GF-D8 (cell line): ENCODE measurements at regions not wholly inside any gene's neighbourhood (a gene's known extent, or its start where the extent isn't known, plus 50 kb on each side); places are given as distances from the start of the nearest gene placed in this dataset.
"Not testable (repeated sequence)": the region's sequence is repeated elsewhere in the genome, so short reads cannot be mapped to it uniquely, and the experiment has no call there.

Experiments
- DNase-seq: peaks from one replicate; lab custom pipeline; 2025; lab: John Stamatoyannopoulos, UW

DNA sequence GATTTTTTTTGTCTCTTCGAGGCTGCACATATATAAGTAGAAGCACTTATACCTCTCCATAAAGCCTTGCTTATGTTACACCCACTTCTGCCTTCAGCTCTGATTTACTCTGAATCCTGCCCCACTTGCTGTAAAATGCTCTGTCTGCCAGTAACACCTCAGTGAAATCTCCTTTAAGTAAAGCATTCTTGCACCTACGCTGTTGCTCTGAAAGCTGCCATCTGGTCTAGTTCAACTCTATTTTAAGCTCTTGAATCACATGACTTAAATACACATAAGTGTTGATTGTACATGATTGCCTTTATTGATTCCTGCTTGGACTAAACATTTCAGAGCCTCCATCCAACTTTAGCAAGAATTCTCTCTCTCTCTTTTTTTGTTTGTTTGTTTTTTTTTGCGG is 609.0 kb upstream of the CELF4 start:
- no peak for DNase-seq

GRCh38 chr18:38174173-38174572 is 608.6 kb upstream of the CELF4 start:
- DNase-seq = no peak

- DNase-seq = no peak
Observed at GRCh38 chr18:38170845-38171244, 605.2 kb upstream of the CELF4 start.

DNA sequence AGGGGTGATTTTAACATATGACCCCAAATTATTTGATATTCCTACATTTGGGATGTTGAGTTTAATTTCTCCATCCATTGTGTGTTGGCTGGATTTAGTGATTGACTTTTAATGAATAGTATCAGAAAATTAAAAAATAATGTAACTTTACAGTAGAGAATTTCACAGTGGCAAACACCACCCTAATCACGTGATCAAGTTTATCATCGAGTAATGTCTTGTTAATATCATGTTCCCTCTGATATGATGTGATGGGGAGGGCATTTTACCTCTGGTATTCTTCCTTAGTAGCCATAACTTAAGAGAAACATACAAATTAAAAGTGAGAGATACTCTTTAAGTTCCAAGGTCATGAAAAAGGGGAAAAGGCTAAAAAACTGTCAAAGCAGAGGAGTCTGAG is 602.0 kb upstream of the CELF4 start:
- no peak for DNase-seq

DNA sequence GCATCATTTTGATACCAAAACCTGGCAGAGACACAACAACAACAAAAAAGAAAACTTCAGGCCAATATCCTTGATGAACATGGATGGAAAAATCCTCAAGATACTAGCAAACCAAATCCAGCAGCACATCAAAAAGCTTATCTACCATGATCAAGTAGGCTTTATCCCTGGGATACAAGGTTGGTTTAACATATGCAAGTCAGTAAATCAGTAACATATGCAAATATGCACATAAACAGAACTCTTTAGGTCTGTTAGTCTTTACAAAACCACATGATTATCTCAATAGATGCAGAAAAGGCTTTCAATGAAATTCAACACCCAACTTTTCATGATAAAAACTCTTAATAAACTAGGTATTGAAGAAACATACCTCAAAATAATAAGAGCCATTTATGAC is 587.5 kb upstream of the CELF4 start:
- not testable (repeated sequence) for DNase-seq

DNA sequence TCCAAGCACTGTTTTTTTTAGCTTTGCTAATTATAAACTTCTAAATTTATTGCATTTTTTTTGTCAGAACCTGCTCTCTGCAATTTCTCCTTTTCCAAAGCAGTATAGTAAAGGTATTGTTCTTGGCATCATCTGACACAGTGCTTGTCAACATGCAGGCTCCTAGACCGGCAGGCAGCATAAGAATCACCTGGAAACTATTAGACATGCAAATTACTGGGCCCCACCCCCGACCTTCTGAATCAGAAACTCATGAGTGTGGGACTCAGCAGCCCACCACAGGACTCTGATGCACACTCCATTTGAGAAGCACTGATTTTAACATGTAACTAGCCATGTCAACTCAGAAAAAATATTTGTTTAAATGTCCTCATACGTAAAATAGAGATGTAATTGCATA is 551.1 kb upstream of the CELF4 start:
- no peak for DNase-seq

DNA sequence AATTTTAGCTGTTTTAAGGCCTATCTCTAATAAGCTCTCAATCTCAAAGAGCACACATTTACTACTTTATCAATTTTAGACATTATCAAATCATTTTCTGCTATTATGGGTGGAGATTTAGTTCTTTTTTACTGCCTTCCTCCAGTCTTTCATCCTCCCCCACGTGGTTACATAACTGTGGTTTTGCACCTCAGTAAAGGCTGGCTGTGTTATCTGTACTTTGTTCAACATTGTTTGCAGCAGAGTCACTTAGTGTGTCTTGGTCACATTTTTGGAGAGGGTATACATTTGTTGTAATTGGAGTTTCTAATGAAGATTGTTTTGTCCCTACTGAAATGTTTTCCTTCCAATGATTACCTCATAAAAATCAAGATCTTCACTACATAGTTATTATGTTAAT is 549.6 kb upstream of the CELF4 start:
- DNase-seq = no peak

DNA sequence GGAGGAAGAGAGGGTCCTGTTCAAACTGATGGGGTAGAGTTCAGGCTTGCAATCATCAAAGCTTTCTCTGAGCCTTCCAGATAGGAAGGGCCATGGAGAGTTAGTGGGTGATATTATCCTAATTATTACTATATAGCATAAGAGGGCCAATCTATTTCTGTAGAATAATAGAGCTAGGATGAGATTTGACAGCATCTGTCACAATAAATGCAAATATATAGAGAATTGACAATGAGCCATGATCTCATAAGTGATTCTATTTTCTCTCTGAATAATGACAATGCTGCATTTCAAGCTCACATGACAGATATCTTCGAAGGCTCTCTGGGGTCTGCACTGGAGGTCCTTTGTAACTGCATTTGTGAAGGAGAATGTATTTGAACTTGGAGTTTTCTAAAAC is 521.9 kb upstream of the CELF4 start:
- DNase-seq = no peak

GRCh38 chr18:38081516-38081915 is 515.9 kb upstream of the CELF4 start:
- no peak for DNase-seq

- no peak for DNase-seq
Observed at GRCh38 chr18:38077229-38077628, 511.6 kb upstream of the CELF4 start.

DNA sequence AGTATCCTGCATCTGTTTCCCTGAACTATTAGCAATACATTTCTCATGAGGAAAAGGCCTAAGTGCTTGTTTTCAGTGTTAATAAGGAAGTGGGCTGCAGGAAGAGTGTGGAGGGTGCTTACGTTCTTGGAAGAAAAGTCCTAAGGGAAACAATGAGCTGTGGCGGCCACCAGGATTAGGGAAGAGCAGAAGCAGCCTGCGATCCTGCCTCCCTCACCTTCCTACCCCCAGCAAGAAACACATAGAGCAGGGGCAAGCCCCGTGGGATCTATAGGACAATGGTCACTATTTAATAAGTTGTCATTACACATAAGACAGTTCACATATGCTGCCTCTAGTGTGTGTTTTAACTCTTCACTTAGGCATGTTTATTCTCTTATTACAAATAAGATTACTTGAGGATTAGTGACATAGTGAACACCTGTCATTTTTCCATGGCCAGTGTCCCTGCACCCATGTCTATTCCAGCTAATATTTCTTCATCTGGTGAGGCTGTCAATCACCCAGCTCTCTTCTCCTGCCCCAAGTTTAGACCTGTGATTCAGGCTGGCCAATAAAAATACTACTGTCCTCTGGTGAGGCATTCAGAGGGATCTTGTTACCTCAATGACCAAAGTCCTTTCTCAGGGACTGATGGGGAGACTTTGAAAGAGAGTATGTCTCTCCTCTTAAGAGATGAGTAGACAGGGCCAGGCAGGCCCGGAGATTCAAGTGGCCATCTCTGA is 510.9 kb upstream of the CELF4 start:
- DNase-seq = no peak

DNA sequence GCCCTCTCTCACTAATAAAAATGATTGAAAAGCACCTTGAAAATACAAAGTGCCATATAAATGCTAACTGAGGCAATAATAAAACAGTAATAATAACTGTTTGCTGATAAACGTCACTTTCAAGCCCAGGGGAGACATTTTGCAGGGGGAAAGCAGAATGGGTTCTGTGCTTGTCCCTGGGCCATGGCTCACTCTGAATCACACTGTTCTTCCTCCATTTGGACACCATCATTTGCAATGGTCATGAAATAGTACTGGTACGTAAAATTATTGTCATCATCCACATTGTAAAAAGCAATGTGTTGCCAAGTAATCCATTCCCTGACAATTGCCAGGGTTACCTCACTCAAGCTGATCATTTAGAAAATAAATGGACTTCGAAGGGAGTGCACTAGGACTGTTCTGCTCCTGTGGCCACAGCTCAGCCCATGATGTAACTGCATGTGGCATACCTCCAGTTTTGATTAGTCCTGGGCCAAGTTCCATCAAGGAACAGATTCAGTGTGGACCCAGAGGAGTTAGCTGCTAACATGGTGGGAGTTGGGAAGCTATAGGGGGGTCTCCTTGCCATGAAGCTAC is 508.8 kb upstream of the CELF4 start:
- no peak for DNase-seq

GRCh38 chr18:38067821-38068220 is 502.2 kb upstream of the CELF4 start:
- no peak for DNase-seq

- no peak for DNase-seq
Observed at GRCh38 chr18:38067086-38067485, 501.5 kb upstream of the CELF4 start.

- DNase-seq = no peak
Observed at GRCh38 chr18:38052879-38053590, 487.4 kb upstream of the CELF4 start.

DNA sequence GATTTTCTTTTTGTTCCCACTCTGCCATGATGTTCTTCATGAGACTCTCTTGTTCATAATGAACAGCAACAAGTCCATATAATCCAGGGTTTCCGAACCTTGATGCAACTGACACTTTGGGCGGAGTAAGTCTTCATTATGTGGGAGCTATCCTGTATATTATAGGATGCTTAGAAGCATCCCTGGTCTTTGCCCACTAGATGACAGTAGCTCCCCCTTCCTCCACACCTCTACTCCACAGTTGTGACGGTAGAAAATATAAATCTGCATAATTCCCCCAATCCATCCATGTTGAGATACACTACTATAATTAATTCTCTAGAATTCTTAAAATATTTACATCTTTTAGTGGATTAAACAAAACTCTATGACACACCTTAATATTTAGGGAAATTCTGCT is 482.2 kb upstream of the CELF4 start:
- no peak for DNase-seq

GRCh38 chr18:38046651-38047050 is 481.1 kb upstream of the CELF4 start:
- DNase-seq = no peak

GRCh38 chr18:38045845-38046244 is 480.2 kb upstream of the CELF4 start:
- no peak for DNase-seq

DNA sequence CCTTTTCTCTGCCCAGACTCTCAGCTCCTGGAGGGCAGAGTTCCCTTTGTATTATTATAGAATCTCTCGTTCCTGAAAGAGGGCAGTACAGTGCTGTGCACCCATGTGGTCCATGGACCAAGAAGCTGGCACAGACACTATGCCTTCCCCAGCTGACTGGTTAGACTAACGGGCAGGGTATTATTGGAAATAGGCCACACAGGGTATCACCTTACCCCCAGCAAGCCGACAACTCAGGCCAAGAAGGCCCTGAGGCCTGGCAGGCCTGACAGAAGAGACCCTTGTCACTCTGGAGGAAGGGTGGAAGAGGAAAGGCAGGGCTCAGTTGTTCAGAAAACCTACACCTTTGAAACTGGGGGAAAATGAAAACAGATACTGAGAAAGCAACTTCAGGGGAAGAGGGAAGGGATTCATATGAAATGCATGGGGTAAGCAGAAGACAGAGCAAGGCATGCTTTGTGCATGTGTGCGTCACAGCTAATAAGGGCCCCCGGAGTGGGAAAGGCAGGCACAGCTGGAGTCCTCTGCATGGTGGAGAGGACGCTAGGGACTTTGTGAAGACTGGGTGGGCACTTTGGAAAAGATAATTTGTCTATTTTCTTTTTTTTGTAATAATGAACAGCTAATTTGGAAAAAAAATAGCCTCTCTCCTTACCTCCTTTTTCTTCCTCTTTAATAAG is 476.8 kb upstream of the CELF4 start:
- DNase-seq = no peak

- DNase-seq = no peak
Observed at GRCh38 chr18:38038242-38038641, 472.6 kb upstream of the CELF4 start.

DNA sequence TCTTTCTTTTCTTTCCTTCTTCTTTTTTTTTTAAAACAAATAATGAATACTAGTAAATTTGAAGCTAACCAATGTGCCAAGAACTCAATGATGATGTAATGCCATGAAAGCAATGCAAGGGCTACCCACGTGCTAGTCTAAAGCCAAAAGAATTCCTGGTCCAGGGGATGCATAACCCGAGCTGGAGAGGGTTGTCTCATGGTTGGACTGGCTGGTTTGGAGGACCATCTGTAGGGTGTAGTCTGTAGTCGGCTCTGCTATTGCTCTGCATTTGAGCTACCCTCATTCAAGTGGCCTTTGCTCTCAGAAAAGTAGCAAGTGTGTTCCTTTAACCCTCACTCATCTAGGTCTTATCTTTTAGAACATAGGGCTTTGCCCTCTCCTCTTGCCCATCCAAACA is 469.6 kb upstream of the CELF4 start:
- no peak for DNase-seq

DNA sequence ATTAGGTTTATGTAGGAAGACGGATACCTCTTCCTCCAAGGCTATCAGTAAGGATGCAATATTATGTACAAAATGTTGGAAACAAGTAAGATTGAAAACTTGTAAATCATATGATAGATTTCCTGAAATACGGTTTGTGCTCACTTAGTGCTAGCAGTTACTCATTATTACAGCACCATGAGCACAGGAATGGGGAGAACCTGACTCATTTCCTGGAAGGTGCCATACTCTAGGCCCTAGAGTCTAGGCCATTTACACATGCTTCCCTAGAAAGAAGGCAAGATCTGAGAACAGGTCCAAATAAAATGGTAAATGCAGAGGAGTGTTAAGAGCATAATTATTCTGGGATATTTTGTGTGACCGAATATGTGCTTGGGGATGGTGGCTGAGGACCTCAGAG is 467.7 kb upstream of the CELF4 start:
- no peak for DNase-seq

- no peak for DNase-seq
Observed at GRCh38 chr18:38032516-38032915, 466.9 kb upstream of the CELF4 start.
